ENCODE measurements at regions not wholly inside any gene's neighbourhood (a gene's known extent, or its start where the extent isn't known, plus 50 kb on each side); places are given as distances from the start of the nearest gene placed in this dataset.

DNA sequence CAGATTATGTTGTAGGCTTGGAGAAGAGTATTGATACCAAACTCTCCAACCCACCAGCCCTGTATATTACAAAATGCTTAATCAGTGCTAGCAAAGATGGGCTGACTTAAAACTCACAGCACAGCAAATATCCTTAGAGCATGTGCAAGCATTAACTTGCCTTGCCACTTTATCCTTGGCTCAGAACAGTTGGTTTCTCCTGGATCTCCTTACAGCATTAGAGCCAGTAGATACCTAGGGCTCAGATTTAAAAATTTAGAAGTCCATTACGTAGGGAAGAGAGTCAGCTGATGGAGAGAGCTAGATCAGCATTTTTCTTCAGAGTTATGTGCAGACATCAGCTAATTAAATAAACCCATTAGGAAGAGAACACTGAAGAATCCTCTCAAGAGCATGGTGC, 198.5 kb upstream of the ZBED5 start:
- no peak for TF ChIP-seq NR1H2 (CRISPR knock-in tag; IDR thresholded peaks at IDR 0.05)
- TF ChIP-seq, protein P1, sequence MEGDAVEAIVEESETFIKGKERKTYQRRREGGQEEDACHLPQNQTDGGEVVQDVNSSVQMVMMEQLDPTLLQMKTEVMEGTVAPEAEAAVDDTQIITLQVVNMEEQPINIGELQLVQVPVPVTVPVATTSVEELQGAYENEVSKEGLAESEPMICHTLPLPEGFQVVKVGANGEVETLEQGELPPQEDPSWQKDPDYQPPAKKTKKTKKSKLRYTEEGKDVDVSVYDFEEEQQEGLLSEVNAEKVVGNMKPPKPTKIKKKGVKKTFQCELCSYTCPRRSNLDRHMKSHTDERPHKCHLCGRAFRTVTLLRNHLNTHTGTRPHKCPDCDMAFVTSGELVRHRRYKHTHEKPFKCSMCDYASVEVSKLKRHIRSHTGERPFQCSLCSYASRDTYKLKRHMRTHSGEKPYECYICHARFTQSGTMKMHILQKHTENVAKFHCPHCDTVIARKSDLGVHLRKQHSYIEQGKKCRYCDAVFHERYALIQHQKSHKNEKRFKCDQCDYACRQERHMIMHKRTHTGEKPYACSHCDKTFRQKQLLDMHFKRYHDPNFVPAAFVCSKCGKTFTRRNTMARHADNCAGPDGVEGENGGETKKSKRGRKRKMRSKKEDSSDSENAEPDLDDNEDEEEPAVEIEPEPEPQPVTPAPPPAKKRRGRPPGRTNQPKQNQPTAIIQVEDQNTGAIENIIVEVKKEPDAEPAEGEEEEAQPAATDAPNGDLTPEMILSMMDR (IDR thresholded peaks at IDR 0.05), result no peak
- TF ChIP-seq, protein P2, sequence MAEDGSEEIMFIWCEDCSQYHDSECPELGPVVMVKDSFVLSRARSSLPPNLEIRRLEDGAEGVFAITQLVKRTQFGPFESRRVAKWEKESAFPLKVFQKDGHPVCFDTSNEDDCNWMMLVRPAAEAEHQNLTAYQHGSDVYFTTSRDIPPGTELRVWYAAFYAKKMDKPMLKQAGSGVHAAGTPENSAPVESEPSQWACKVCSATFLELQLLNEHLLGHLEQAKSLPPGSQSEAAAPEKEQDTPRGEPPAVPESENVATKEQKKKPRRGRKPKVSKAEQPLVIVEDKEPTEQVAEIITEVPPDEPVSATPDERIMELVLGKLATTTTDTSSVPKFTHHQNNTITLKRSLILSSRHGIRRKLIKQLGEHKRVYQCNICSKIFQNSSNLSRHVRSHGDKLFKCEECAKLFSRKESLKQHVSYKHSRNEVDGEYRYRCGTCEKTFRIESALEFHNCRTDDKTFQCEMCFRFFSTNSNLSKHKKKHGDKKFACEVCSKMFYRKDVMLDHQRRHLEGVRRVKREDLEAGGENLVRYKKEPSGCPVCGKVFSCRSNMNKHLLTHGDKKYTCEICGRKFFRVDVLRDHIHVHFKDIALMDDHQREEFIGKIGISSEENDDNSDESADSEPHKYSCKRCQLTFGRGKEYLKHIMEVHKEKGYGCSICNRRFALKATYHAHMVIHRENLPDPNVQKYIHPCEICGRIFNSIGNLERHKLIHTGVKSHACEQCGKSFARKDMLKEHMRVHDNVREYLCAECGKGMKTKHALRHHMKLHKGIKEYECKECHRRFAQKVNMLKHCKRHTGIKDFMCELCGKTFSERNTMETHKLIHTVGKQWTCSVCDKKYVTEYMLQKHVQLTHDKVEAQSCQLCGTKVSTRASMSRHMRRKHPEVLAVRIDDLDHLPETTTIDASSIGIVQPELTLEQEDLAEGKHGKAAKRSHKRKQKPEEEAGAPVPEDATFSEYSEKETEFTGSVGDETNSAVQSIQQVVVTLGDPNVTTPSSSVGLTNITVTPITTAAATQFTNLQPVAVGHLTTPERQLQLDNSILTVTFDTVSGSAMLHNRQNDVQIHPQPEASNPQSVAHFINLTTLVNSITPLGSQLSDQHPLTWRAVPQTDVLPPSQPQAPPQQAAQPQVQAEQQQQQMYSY (CRISPR knock-in tag; IDR thresholded peaks at IDR 0.05), result no peak
- no peak for TF ChIP-seq ELF4 (CRISPR knock-in tag; IDR thresholded peaks at IDR 0.05; ENCODE audit: low read depth)
- TF ChIP-seq, protein P3, sequence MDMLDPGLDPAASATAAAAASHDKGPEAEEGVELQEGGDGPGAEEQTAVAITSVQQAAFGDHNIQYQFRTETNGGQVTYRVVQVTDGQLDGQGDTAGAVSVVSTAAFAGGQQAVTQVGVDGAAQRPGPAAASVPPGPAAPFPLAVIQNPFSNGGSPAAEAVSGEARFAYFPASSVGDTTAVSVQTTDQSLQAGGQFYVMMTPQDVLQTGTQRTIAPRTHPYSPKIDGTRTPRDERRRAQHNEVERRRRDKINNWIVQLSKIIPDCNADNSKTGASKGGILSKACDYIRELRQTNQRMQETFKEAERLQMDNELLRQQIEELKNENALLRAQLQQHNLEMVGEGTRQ (CRISPR knock-in tag; IDR thresholded peaks at IDR 0.05), result no peak
- TF ChIP-seq SMAD3 (CRISPR knock-in tag; IDR thresholded peaks at IDR 0.05; ENCODE audit: borderline replicate concordance), result no peak
- TF ChIP-seq, protein P4, sequence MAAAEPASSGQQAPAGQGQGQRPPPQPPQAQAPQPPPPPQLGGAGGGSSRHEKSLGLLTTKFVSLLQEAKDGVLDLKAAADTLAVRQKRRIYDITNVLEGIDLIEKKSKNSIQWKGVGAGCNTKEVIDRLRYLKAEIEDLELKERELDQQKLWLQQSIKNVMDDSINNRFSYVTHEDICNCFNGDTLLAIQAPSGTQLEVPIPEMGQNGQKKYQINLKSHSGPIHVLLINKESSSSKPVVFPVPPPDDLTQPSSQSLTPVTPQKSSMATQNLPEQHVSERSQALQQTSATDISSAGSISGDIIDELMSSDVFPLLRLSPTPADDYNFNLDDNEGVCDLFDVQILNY (CRISPR knock-in tag; IDR thresholded peaks at IDR 0.05), result no peak
- TF ChIP-seq, protein P5, sequence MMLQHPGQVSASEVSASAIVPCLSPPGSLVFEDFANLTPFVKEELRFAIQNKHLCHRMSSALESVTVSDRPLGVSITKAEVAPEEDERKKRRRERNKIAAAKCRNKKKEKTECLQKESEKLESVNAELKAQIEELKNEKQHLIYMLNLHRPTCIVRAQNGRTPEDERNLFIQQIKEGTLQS (CRISPR knock-in tag; conservative IDR thresholded peaks at IDR 0.05), result no peak
- TF ChIP-seq TP53 (CRISPR knock-in tag; IDR thresholded peaks at IDR 0.05), result no peak
- TF ChIP-seq, protein P6, sequence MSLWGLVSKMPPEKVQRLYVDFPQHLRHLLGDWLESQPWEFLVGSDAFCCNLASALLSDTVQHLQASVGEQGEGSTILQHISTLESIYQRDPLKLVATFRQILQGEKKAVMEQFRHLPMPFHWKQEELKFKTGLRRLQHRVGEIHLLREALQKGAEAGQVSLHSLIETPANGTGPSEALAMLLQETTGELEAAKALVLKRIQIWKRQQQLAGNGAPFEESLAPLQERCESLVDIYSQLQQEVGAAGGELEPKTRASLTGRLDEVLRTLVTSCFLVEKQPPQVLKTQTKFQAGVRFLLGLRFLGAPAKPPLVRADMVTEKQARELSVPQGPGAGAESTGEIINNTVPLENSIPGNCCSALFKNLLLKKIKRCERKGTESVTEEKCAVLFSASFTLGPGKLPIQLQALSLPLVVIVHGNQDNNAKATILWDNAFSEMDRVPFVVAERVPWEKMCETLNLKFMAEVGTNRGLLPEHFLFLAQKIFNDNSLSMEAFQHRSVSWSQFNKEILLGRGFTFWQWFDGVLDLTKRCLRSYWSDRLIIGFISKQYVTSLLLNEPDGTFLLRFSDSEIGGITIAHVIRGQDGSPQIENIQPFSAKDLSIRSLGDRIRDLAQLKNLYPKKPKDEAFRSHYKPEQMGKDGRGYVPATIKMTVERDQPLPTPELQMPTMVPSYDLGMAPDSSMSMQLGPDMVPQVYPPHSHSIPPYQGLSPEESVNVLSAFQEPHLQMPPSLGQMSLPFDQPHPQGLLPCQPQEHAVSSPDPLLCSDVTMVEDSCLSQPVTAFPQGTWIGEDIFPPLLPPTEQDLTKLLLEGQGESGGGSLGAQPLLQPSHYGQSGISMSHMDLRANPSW (CRISPR knock-in tag; conservative IDR thresholded peaks at IDR 0.05; ENCODE audit: low read depth), result no peak
- no peak for TF ChIP-seq KAT7 (CRISPR knock-in tag; IDR thresholded peaks at IDR 0.05; ENCODE audit: borderline replicate concordance)
- TF ChIP-seq, protein P7, sequence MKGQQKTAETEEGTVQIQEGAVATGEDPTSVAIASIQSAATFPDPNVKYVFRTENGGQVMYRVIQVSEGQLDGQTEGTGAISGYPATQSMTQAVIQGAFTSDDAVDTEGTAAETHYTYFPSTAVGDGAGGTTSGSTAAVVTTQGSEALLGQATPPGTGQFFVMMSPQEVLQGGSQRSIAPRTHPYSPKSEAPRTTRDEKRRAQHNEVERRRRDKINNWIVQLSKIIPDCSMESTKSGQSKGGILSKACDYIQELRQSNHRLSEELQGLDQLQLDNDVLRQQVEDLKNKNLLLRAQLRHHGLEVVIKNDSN (CRISPR knock-in tag; IDR thresholded peaks at IDR 0.05), result no peak
